Cardiac fibroblast (primary cell): ENCODE measurements at regions not wholly inside any gene's neighbourhood (a gene's known extent, or its start where the extent isn't known, plus 50 kb on each side); places are given as distances from the start of the nearest gene placed in this dataset.

ENCODE experiments used
- DNase-seq, 2 donors: peaks; one replicate each; pipeline versions ENCODE4 v3.0.0 to v3.0.0-alpha.2; 2010; ENCODE audit warnings: low read depth in 2 of 2
- H3K4me3 ChIP-seq, 2 donors: replicated peaks in 1 of 2; 1 replicate in 1 of 2; 2 replicates in 1 of 2; pipeline ENCODE4 v1.5.1; 2011; ENCODE audit warnings: low read depth in 2 of 2, low read length in 2 of 2, mild to moderate bottlenecking in 2 of 2, moderate library complexity in 1 of 2
- TF ChIP-seq, protein P1 (sequence below): IDR thresholded peaks from one replicate; pipeline ENCODE4 v1.5.1; 2011; ENCODE audit warnings: low read depth, mild to moderate bottlenecking, low read length, inconsistent platforms

DNA sequence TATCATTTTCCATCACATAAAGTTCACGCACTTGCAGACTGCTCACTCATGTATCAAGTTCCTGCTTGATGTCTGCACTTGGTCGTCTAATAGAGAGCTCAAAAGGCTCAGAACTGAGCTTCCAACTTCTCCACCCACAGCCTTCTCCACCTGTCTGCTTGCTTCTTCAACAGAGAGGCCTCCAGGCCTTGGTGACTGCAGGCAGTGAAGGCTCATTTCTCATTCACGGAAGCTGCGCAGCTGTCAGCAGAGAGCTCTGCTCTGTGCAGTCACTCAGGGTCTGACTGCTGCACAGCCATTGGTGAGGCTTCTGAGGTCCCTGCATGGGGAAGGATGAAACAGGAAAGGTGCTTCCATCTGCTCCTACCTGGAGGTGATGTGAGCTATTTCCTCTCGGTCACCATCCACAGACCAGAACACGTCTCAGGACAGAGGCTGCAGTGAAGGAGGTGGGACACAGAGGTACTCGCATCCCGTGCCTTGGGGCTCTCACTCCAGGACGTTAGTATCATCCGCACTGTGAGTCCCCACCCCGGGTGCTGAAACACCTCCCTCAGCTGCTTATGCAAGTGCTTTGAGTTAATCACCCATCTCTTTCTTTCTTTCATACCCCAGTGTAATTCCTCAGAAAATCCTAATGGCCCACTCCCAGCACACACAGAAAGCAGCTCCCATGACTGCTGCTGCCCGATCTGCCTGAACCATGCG lies 126.2 kb downstream of the TMEM18 start:
- no peak for DNase-seq
- H3K4me3 ChIP-seq: no peak overlapping the region
- TF ChIP-seq, protein P1, sequence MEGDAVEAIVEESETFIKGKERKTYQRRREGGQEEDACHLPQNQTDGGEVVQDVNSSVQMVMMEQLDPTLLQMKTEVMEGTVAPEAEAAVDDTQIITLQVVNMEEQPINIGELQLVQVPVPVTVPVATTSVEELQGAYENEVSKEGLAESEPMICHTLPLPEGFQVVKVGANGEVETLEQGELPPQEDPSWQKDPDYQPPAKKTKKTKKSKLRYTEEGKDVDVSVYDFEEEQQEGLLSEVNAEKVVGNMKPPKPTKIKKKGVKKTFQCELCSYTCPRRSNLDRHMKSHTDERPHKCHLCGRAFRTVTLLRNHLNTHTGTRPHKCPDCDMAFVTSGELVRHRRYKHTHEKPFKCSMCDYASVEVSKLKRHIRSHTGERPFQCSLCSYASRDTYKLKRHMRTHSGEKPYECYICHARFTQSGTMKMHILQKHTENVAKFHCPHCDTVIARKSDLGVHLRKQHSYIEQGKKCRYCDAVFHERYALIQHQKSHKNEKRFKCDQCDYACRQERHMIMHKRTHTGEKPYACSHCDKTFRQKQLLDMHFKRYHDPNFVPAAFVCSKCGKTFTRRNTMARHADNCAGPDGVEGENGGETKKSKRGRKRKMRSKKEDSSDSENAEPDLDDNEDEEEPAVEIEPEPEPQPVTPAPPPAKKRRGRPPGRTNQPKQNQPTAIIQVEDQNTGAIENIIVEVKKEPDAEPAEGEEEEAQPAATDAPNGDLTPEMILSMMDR: no peak

DNA sequence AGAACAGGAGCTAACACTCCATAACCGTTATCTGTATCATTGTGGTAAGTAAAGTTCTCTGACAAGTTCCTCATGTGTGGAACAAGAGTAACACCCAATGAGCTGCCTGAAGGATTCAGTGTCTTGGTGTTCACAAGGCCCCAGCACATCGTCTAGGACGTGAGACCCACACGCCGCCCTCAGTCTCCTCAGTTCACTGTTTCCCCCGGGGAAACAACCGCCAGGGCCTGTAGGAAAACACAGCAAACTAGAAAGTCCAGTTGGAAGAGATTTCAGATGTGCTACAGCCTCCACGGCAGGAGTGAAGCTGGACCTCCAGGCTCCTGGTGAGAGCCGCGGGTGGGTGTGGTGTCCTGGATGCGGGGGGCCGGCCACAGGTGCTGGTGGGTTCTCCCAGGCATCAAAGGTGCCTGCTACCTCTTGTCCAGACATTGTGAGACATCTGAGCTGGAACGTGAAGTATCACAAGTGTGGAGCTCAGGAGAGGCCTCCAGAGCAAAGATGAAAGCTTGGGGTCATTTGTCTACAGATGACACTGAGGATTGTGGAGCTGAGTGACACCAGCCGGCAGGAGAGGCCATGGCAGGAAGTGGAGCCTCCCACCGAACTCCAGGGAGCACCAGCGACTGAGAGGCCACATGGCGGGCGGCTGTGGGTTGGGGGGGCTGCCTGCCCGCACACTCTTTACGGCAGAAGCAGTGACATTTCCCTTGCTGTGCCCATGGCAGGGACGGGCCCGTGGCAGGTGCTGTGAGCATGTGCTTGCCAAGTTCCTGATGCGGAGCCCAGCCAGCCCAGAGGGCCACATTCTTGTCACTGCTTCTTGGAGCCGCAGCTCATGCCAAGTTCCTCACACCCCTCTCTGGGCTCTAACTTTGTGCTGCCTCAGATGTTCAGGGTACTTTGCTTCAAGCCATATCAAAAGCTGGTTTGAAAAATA lies 131.2 kb downstream of the TMEM18 start:
- no peak for DNase-seq
- H3K4me3 ChIP-seq: no peak overlapping the region
- TF ChIP-seq, protein P1: no peak

DNA sequence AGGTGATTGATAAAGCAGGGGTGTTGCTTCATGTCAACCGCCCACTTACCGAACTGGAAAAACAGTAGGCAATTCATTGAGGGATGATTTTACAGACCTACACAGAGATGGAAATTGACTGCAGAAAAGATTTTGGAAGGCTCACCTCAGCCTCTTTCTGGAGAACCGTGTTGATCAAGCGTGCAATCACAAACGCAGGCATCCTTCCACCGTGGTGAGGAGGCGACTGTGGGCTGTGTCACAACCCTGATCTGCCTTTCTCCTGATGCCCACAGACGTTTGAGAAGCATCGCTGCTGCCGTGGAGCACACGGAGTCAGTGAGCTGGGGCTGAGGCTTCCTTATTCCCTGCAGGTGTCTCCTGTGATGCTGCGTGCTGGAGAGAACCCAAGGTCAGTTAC lies 132.0 kb downstream of the TMEM18 start:
- TF ChIP-seq, protein P1: no peak
- no peak overlapping the region for H3K4me3 ChIP-seq
- DNase-seq: no peak

DNA sequence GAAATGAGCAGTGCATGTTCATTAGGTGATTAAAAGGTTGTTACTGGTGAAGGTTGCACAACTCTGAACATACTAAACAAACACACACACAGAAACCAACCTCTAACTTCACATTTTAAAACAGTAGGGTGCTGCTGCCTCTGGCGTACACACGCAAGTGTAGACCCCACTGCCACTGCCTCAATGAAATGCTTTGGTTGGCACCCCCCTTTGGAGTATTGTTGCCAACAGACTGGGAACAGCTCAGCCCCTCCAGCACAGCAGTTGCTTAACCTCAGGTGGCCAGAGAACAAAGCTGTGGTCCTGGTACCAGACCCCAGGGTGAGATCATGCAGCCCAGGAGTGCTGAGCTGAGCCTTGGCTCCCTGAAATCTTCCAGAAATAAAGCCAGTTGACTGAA lies 138.6 kb downstream of the TMEM18 start:
- TF ChIP-seq, protein P1: no peak
- no peak overlapping the region for H3K4me3 ChIP-seq
- no peak for DNase-seq

DNA sequence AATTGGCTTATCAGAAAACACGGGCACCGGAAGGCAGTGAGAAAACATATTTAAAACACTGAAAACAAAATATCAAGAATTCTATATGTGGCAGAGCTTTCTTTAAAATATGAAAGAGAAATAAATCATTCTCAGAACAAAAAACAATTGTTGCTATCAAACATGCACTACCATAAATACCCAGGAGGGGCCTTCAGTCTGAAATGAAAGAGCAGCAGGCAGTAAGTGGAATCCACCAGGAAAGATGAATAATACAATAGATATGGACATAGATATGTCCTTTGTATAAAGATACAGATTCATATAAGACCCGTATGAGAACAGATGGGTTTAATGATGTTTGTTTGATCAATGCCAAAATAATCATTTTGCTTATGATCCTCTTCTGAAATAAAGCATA lies 142.0 kb downstream of the TMEM18 start:
- no peak for DNase-seq
- TF ChIP-seq, protein P1: no peak
- no peak overlapping the region for H3K4me3 ChIP-seq

DNA sequence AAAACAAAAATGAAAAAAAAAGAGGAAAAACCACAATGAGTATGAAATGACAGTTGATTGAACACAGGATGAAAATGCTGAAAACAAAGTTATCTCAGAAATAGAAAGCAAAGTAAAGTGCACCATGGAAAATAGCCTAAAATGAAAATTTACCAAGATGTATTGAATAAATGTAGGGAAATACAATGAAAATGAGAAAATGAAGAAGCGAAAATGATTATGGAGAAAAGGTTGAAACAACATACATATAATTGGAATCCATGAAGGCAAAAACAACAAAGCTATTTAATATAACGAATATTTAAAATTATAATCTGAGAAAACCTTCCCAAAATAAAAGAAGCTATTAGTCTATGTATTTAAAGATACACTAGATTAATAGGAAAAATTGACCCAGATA lies 147.4 kb downstream of the TMEM18 start:
- H3K4me3 ChIP-seq: no peak overlapping the region
- TF ChIP-seq, protein P1: no peak
- DNase-seq: no peak
